ENCODE measurements at regions not wholly inside any gene's neighbourhood (a gene's known extent, or its start where the extent isn't known, plus 50 kb on each side); places are given as distances from the start of the nearest gene placed in this dataset.

GRCh38 chr2:239789711-239790110 lies 235.4 kb downstream of the NDUFA10 start:
- peaks cover 9% of the 10 kb centered on the region for H3K27me3 ChIP-seq (ENCODE audit: insufficient read depth, poor library complexity, severe bottlenecking)
- TF ChIP-seq CTCF (IDR thresholded peaks at IDR 0.05; ENCODE audit: poor library complexity, severe bottlenecking): no peak
- ATAC-seq (ENCODE audit: low read depth) (no peak), DNase-seq (ENCODE audit: low spot score) (no peak)
- no peaks in the 10 kb centered on the region for H3K36me3 ChIP-seq (ENCODE audit: low read depth)
- H3K27ac ChIP-seq (ENCODE audit: poor library complexity, severe bottlenecking): no peak overlapping the region
- H3K4me3 ChIP-seq (ENCODE audit: severe bottlenecking): no peak overlapping the region
- H3K4me1 ChIP-seq (ENCODE audit: insufficient read depth, poor library complexity, severe bottlenecking): no peaks in the 10 kb centered on the region
- H3K9me3 ChIP-seq (ENCODE audit: severe bottlenecking): no peaks in the 10 kb centered on the region

GRCh38 chr2:239788576-239789098 lies 236.5 kb downstream of the NDUFA10 start:
- Histone ChIP-seq H3K4me1 (ENCODE audit: insufficient read depth, poor library complexity, severe bottlenecking) (no peaks in the 10 kb centered on the region), H3K9me3 (ENCODE audit: severe bottlenecking) (no peaks in the 10 kb centered on the region), H3K27ac (ENCODE audit: poor library complexity, severe bottlenecking) (no peak overlapping the region), H3K27me3 (ENCODE audit: insufficient read depth, poor library complexity, severe bottlenecking) (peaks cover 15% of the 10 kb centered on the region), H3K4me3 (ENCODE audit: severe bottlenecking) (no peak overlapping the region), H3K36me3 (ENCODE audit: low read depth) (no peaks in the 10 kb centered on the region)
- TF ChIP-seq CTCF (IDR thresholded peaks at IDR 0.05; ENCODE audit: poor library complexity, severe bottlenecking): no peak
- ATAC-seq (ENCODE audit: low read depth): no peak
- no peak for DNase-seq (ENCODE audit: low spot score)

GRCh38 chr2:239787538-239788050 lies 237.5 kb downstream of the NDUFA10 start:
- ATAC-seq (ENCODE audit: low read depth) (no peak), DNase-seq (ENCODE audit: low spot score) (no peak)
- no peaks in the 10 kb centered on the region for H3K36me3 ChIP-seq (ENCODE audit: low read depth)
- no peak overlapping the region for H3K4me3 ChIP-seq (ENCODE audit: severe bottlenecking)
- no peaks in the 10 kb centered on the region for H3K9me3 ChIP-seq (ENCODE audit: severe bottlenecking)
- H3K4me1 ChIP-seq (ENCODE audit: insufficient read depth, poor library complexity, severe bottlenecking): no peaks in the 10 kb centered on the region
- peaks cover 18% of the 10 kb centered on the region for H3K27me3 ChIP-seq (ENCODE audit: insufficient read depth, poor library complexity, severe bottlenecking)
- H3K27ac ChIP-seq (ENCODE audit: poor library complexity, severe bottlenecking): no peak overlapping the region
- no peak for TF ChIP-seq CTCF (IDR thresholded peaks at IDR 0.05; ENCODE audit: poor library complexity, severe bottlenecking)

- no peak for TF ChIP-seq CTCF (IDR thresholded peaks at IDR 0.05; ENCODE audit: poor library complexity, severe bottlenecking)
- Histone ChIP-seq H3K4me1 (ENCODE audit: insufficient read depth, poor library complexity, severe bottlenecking) (no peaks in the 10 kb centered on the region), H3K4me3 (ENCODE audit: severe bottlenecking) (no peak overlapping the region), H3K27me3 (ENCODE audit: insufficient read depth, poor library complexity, severe bottlenecking) (peaks cover 21% of the 10 kb centered on the region), H3K36me3 (ENCODE audit: low read depth) (no peaks in the 10 kb centered on the region), H3K27ac (ENCODE audit: poor library complexity, severe bottlenecking) (no peak overlapping the region), H3K9me3 (ENCODE audit: severe bottlenecking) (no peaks in the 10 kb centered on the region)
- DNase-seq (ENCODE audit: low spot score) (no peak), ATAC-seq (ENCODE audit: low read depth) (no peak)
Observed at GRCh38 chr2:239786791-239787190, 238.4 kb downstream of the NDUFA10 start.

- TF ChIP-seq CTCF (IDR thresholded peaks at IDR 0.05; ENCODE audit: poor library complexity, severe bottlenecking): no peak
- peaks cover 35% of the 10 kb centered on the region for H3K27me3 ChIP-seq (ENCODE audit: insufficient read depth, poor library complexity, severe bottlenecking)
- no peak overlapping the region for H3K4me3 ChIP-seq (ENCODE audit: severe bottlenecking)
Observed at GRCh38 chr2:239781454-239781853, 243.7 kb downstream of the NDUFA10 start.

More at GRCh38 chr2:239781454-239781853, 243.7 kb downstream of the NDUFA10 start:
- Histone ChIP-seq H3K4me1 (ENCODE audit: insufficient read depth, poor library complexity, severe bottlenecking) (no peaks in the 10 kb centered on the region), H3K9me3 (ENCODE audit: severe bottlenecking) (no peaks in the 10 kb centered on the region), H3K36me3 (ENCODE audit: low read depth) (no peaks in the 10 kb centered on the region), H3K27ac (ENCODE audit: poor library complexity, severe bottlenecking) (no peak overlapping the region)
- no peak for ATAC-seq (ENCODE audit: low read depth)
- no peak for DNase-seq (ENCODE audit: low spot score)
